A673 (cell line): ENCODE measurements at regions not wholly inside any gene's neighbourhood (a gene's known extent, or its start where the extent isn't known, plus 50 kb on each side); places are given as distances from the start of the nearest gene placed in this dataset.

Source experiments
- BruUV-seq: library from RNA; stranded (reverse); fragments of 400-500 nt; replicated peaks from 2 replicates; lab custom pipeline; 2021; lab: Mats Ljungman, UMichigan
- CTCF ChIA-PET: fragments of 300-600 bp; sonication (Branson Sonifier 250); formaldehyde crosslinking; loops from one replicate; lab custom pipeline; 2022; ENCODE audit warnings: antibody characterized with exemption; lab: Charles Lee
- POLR2A ChIA-PET: fragments of 300-600 bp; sonication (Branson Sonifier 250); formaldehyde crosslinking; loops from one replicate; lab custom pipeline; 2022; ENCODE audit warnings: antibody characterized with exemption; ENCODE audit not compliant: low non-redundant PET; lab: Charles Lee
- DNase-seq: peaks from one replicate; pipeline ENCODE4 v3.0.0-alpha.2; 2015; ENCODE audit warnings: low spot score
- H3K27ac ChIP-seq: fragments of 200-600 bp; sonication (generic); 2 replicates; pipeline ENCODE4 v1.5.1; 2016; ENCODE audit warnings: mixed run types, low read depth, mild to moderate bottlenecking, mixed read lengths, antibody characterized with exemption, low read length; ENCODE audit not compliant: poor library complexity, severe bottlenecking
- H3K27me3 ChIP-seq: fragments of 200-600 bp; sonication (generic); replicated peaks from 2 replicates; pipeline ENCODE4 v1.6.1; 2017; ENCODE audit warnings: mixed run types, low read depth, mild to moderate bottlenecking, mixed read lengths, antibody characterized with exemption, low read length; ENCODE audit not compliant: insufficient read depth, poor library complexity
- H3K36me3 ChIP-seq: fragments of 200-600 bp; sonication (generic); 2 replicates; pipeline ENCODE4 v1.6.1; 2016; ENCODE audit warnings: mixed run types, mild to moderate bottlenecking, mixed read lengths, antibody characterized with exemption, low read length; ENCODE audit not compliant: insufficient read depth, poor library complexity, severe bottlenecking
- H3K4me1 ChIP-seq: fragments of 200-600 bp; sonication (generic); 2 replicates; pipeline ENCODE4 v1.6.1; 2017; ENCODE audit warnings: mixed run types, mild to moderate bottlenecking, mixed read lengths, antibody characterized with exemption, low read length; ENCODE audit not compliant: insufficient read depth, poor library complexity, severe bottlenecking
- H3K4me3 ChIP-seq: fragments of 200-600 bp; sonication (generic); 2 replicates; pipeline ENCODE4 v1.5.1; 2016; ENCODE audit warnings: low read depth, mixed run types, mild to moderate bottlenecking, mixed read lengths, low read length; ENCODE audit not compliant: poor library complexity, severe bottlenecking
- H3K9me3 ChIP-seq: fragments of 200-600 bp; sonication (generic); 2 replicates; pipeline ENCODE4 v1.6.1; 2016; ENCODE audit warnings: mixed run types, low read depth, mild to moderate bottlenecking, mixed read lengths, antibody characterized with exemption, low read length; ENCODE audit not compliant: poor library complexity, severe bottlenecking
- EZH2 ChIP-seq: fragments of 200-600 bp; sonication (generic); IDR thresholded peaks from 2 replicates; pipeline ENCODE4 v1.6.1; 2017; ENCODE audit warnings: borderline replicate concordance, low read depth, mild to moderate bottlenecking, mixed read lengths, antibody characterized with exemption, low read length; ENCODE audit not compliant: poor library complexity, severe bottlenecking
- intact Hi-C: fragments of 100-400 bp; cut with micrococcal nuclease; formaldehyde crosslinking; loops from one replicate; pipeline ENCODE4 v1.10.0; 2022; ENCODE audit not compliant: unreplicated experiment
- TF ChIP-seq, protein P1 (sequence below): fragments of 300-800, 200-600 bp; sonication (generic); conservative IDR thresholded peaks from 2 replicates; pipeline ENCODE4 v1.5.1; 2017; ENCODE audit warnings: low read depth, mild to moderate bottlenecking, antibody characterized with exemption, low read length, moderate library complexity, mixed read lengths

DNA sequence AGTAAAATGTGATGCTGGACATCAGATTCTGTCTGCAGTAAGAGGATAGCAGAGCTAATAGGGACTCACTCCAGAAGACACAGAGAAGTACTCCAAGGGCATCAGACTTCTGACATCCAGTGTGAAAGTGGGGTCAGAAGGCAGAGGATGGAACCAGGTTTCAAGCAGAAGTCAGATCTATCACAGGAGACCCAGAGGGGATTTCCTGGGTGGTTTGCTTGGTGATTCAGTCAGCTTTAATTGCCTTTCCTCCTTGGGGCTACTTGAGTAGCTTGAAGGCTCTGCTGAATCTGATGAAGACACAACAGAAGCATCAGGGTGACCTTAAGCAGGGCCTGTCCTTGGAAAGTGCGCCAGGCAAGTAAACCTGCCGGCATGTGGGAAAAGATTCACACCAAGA, 300.6 kb downstream of the COG6 start:
- BruUV-seq, result no TSS peak
- H3K9me3 ChIP-seq, result no peaks in the 10 kb centered on the region
- H3K36me3 ChIP-seq, result no peaks in the 10 kb centered on the region
- TF ChIP-seq EZH2, result no peak
- TF ChIP-seq, protein P1, sequence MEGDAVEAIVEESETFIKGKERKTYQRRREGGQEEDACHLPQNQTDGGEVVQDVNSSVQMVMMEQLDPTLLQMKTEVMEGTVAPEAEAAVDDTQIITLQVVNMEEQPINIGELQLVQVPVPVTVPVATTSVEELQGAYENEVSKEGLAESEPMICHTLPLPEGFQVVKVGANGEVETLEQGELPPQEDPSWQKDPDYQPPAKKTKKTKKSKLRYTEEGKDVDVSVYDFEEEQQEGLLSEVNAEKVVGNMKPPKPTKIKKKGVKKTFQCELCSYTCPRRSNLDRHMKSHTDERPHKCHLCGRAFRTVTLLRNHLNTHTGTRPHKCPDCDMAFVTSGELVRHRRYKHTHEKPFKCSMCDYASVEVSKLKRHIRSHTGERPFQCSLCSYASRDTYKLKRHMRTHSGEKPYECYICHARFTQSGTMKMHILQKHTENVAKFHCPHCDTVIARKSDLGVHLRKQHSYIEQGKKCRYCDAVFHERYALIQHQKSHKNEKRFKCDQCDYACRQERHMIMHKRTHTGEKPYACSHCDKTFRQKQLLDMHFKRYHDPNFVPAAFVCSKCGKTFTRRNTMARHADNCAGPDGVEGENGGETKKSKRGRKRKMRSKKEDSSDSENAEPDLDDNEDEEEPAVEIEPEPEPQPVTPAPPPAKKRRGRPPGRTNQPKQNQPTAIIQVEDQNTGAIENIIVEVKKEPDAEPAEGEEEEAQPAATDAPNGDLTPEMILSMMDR, result no peak
- no peaks in the 10 kb centered on the region for H3K27me3 ChIP-seq
- ChIA-PET POLR2A (interaction anchor here (0.7 kb wide), 1 partner anchor 18 kb away, joined by 4 read pairs; no protein-coding TSS in a partner anchor), CTCF (no interaction called here)
- intact Hi-C loops, result no loop called here
- no peak overlapping the region for H3K27ac ChIP-seq
- H3K4me3 ChIP-seq, result no peak overlapping the region
- peaks cover 30% of the 10 kb centered on the region for H3K4me1 ChIP-seq
- DNase-seq, result no peak

GRCh38 chr13:39957868-39958677, 302.6 kb downstream of the COG6 start:
- Histone ChIP-seq H3K27ac (no peak overlapping the region), H3K36me3 (no peaks in the 10 kb centered on the region), H3K4me3 (no peak overlapping the region), H3K27me3 (no peaks in the 10 kb centered on the region), H3K9me3 (no peaks in the 10 kb centered on the region), H3K4me1 (peaks cover 12% of the 10 kb centered on the region)
- TF ChIP-seq EZH2, result no peak
- TF ChIP-seq, protein P1, result no peak
- CTCF ChIA-PET, result no interaction called here
- BruUV-seq, result no TSS peak
- POLR2A ChIA-PET, result no interaction called here
- intact Hi-C loops, result no loop called here
- no peak for DNase-seq

DNA sequence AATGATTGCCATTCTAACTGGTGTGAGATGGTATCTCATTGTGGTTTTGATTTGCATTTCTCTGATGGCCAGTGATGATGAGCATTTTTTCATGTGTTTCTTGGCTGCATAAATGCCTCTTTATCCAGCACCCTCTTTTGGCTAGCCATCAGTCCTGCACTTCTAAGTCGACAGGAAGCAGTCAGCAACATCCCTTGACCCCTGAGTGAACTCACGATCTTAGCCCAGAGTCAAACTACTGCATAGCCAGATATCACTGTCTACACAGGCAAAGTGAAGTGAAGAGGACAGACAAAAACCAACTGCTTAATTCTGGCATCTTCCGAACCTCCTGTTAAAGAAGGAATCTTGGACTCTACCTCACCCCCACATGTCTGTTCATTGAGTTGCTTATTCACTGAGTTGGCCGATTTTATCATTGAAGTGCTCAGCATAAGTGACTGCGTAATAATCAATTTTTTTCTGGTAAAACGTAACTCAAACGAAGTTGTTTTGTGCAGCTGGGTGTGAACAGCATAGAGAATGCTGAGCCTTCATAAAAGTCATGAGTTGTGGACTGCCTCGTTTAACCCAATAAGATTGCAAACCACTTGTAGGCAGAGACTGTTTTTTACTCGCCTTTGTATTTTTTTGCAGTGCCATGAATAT, 304.2 kb downstream of the COG6 start:
- no TSS peak for BruUV-seq
- CTCF ChIA-PET, result no interaction called here
- no peaks in the 10 kb centered on the region for H3K9me3 ChIP-seq
- H3K4me1 ChIP-seq, result no peaks in the 10 kb centered on the region
- no peak for DNase-seq
- H3K36me3 ChIP-seq, result no peaks in the 10 kb centered on the region
- TF ChIP-seq, protein P1, result no peak
- TF ChIP-seq EZH2, result no peak
- intact Hi-C loops, result no loop called here
- H3K27me3 ChIP-seq, result no peaks in the 10 kb centered on the region
- H3K27ac ChIP-seq, result no peak overlapping the region
- POLR2A ChIA-PET, result no interaction called here
- no peak overlapping the region for H3K4me3 ChIP-seq
